Activated CD8-positive, alpha-beta memory T cell treated with anti-CD3 and anti-CD28 coated beads for 24 hours (primary cell): ENCODE measurements at regions not wholly inside any gene's neighbourhood (a gene's known extent, or its start where the extent isn't known, plus 50 kb on each side); places are given as distances from the start of the nearest gene placed in this dataset.
"Not testable (repeated sequence)": the region's sequence is repeated elsewhere in the genome, so short reads cannot be mapped to it uniquely, and the experiment has no call there.

Experiments used
- DNase-seq: peaks from one replicate; pipeline ENCODE4 v3.0.0-alpha.2; 2020

DNA sequence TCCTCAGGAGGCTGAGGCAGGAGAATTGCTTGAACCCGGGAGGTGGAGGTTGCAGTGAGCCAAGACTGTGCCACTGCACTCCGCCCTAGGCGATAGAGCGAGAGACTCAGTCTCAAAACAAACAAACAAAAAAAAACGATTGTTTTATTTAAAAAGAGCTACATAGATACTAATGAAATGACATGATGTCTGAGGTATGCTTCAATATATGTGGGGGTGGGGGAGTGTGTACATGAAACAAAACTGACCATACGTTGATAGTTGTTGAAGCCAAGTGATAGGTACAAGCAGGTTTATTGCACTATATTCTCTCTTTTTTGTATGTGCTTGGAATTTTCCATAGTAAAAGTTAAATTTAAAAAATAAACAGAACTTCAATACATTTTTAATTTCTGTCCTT lies 240.1 kb downstream of the TFAP2A start:
- no peak for DNase-seq

DNA sequence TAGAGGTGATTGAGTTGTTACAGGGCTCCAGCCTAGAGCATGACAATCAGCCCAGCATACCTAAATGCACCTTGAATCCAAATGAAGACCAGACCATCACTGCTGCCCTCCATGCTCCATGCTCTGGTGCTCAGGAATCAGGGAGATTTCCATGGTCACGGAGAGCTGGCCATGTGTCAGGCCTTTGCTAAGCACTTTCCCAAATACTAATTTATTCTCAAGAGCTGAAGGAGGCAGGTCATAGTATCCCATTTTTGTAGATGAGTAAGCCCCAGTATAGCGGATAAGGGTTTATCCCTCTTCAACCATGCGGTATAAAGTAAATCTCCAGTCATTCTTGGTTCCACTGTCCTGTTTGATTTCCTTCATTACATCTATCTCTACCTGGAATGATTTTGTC lies 240.8 kb downstream of the TFAP2A start:
- DNase-seq, result no peak

DNA sequence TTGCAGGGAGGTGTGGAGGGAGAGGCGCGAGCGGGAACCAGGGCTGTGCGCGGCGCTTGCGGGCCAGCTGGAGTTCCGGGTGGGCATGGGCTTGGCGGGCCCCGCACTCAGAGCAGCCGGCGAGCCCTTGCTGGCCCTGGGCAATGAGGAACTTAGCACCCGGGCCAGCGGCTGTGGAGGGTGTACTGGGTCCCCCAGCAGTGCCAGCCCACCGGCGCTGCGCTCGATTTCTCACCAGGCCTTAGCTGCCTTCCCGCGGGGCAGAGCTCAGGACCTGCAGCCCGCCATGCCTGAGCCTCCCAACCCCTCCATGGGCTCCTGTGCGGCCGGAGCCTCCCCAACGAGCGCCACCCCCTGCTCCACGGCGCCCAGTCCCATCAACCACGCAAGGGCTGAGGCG lies 243.2 kb downstream of the TFAP2A start:
- DNase-seq, result not testable (repeated sequence)

DNA sequence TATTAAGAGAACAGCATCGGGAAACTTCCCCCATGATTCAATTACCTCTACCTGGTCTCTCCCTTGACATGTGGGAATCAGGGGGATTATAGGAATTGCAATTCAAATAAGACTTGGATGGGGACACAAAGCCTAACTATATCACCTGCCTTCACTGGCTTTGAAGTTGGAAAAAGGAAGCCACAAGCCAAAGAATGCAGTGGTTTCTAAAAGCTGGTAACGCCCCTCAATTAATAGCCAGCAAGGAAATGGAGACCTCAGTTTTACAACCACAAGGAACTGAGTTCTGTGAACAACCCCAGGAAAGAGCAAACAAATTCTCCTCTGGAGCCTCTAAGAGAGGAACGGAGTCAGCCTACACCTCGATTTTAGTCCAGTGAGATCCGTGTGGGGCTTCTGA lies 244.1 kb downstream of the TFAP2A start:
- no peak for DNase-seq

DNA sequence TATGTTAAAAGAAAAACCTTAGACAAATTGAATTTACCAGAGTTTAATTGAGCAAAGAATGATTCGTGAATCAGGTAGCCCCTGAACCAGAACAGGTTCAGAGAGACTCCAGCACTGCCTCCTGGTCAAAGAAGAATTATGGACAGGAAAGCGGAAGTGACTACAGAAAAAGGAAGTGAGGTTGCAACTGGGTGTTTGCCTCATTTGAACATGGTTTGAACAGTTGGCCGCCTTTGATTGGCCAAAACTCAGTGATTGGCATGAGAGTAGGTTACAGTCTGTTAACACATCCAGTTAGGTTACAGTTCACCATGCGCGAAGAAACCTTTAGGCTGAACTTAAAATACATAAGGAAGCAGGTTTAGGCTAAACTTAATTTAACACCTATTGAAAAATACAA lies 248.8 kb downstream of the TFAP2A start:
- DNase-seq, result no peak

DNA sequence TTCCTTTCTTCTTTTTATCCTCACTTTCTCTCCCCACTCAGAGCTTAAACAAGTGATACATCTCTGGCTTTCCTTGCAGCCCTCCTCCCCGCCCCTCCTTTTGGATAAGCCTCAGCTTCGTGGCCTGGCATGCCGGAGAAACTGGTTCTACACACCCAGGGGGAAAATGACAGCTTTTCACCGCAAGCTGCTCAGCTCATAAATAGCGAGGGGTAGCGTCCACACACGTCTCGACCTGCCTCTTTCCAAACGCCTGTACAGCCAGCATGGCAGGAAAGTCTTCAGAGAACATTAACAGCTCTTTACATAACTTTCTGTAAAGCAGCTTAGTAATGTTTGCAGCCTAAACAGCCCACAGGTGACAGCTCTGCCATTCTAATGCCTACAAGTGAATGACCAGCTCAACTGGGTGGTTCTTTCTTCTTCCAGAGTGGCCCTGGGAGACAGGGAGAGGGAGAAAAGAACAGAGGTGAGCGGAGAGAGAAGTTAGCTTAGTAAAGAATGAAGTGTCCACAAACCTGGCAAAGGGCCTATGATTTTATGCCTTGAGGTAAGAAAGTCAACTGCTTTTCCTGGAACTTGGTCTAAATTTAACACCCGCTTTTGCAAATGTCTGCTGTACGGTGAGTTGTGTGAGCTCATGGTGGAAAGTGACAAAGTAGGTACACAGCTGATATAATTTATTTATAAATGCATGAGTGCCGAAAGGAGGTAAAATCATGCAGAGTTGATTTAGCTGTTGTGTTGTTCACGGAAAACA lies 251.5 kb downstream of the TFAP2A start:
- DNase-seq, result no peak

DNA sequence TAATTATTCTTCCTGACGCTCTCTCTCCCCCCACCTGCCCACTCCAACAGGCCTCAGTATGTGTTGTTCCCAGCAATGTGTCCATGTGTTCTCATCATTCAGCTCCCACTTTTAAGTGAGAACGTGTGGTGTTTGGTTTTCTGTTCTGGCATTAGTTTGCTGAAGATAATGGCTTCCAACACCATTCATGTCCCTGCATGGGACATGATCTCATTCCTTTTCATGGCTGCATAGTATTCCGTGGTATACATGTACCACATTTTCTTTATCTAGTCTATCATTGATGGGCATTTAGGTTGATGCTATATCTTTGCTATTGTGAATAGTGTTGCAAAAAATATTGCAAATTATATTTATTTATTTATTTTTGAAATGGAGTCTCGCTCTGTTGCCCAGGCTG lies 258.0 kb downstream of the TFAP2A start:
- DNase-seq, result no peak

DNA sequence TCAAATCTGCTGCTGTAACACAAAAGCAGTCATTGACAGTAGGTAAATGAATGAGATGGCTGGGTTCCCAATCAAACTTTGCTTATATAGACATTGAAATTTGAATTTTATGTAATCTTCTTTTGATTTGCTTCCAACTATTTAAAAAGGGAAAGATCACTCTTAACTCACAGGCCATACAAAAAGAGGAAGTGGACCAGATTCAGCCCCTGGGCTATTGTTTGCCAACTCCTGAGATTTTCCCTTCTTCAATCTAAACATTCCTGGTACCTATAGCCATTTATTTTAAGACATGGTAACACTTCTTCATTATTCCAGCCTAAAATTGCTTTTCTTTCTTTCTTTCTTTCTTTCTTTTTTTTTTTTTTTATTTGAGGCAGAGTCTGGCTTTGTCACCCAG lies 260.6 kb downstream of the TFAP2A start:
- no peak for DNase-seq

DNA sequence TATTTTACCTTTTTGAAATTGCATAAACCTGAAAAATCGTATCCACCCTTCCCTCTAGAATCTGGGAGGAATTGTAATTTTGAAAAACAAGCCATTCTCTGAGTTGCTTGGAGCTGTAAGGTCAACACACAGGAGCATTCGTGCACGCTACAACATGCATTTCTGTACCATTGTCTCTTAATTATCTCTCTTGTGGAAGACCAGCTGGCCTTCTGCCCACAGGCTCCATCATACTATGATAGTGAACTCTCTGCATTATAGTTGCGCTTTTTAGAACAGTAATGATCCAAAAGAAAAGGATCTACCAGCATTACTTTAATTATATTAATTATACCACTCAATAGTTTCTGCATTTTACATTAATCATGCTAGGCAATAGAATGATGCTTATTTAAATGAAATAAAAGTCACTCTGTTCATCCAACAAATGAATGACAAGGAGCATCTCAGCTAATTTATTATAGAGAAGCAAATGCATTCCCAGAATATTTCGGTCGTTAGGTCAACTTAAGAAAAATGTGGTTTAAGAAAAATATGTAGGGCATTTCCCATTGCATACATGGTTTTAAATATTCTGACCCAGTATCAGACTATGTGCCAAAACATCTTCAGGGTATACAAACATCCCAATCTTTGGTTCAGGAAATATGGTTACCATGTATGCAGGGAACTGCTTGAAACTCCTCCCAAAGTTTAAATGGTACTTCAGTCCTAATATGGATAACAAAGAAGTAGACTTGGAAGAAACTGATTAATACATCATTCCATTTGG lies 263.5 kb downstream of the TFAP2A start:
- no peak for DNase-seq

DNA sequence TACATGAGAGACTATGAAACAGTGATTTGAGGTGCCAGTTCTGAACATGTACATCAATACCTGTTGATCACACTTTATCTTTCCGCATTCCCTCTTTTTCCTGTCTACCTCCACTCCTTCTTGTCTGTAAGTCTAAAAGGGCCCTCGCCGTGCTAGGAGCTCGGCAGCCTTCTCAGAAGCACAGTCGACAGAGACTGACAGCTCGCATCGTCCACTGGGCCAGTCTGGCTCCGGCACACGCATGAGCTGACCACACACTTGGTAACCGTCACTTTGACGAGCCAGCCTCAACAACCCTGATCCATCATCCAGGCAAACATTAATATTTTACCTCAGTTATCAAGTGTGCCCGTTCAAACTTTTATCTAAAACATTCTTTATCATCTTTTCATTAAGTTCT lies 265.3 kb downstream of the TFAP2A start:
- DNase-seq, result no peak

DNA sequence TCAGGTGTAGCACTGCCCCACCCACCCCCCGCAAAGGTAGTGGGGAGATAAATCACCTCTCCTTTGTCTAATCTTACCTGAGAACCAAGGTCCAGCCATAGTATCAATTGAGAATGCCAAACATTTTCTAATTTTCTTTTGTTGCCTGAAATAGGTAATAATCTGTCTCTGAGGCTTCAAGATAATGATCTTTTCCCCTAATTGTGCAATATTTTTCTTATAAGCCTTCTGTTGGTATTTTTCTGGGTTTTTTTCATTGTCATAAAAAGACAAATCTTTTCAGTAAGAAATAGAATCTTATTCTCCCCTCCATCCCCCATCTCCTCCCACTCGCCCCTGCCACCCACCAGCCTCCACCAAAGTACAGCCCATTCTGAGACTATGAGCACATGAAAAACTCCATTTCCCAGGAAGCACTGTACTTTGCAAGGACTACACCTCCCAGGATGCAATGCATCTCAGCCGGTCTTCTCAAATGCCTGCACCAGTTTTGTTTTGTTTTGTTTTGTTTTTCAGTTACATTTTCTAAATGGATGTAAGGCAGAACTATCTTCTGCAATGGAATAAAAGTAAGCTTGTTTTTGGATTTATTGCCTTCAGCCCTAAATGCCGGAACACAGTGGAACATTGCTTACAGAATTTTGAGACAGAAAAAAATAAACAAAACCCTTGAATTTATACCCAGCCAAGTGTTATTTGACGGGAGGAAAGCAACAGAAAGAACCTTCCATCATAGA lies 268.0 kb downstream of the TFAP2A start:
- no peak for DNase-seq

DNA sequence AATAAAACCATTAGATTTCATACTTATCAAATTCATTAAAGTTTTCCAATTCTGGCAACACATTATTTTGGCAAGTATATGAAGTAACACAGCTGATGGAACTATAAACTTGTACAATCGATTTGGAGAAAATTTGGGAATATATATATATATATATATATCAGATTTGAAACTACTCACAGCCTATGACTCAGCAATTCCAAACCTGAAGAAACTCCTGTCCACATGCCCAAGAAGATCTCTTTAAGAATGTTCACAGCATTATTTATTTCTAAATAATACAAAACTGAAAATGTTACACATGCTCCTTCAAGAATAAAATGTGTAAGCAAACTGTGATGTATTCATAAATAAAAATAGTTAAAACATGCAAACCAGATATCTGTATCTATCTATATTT lies 270.1 kb downstream of the TFAP2A start:
- no peak for DNase-seq

DNA sequence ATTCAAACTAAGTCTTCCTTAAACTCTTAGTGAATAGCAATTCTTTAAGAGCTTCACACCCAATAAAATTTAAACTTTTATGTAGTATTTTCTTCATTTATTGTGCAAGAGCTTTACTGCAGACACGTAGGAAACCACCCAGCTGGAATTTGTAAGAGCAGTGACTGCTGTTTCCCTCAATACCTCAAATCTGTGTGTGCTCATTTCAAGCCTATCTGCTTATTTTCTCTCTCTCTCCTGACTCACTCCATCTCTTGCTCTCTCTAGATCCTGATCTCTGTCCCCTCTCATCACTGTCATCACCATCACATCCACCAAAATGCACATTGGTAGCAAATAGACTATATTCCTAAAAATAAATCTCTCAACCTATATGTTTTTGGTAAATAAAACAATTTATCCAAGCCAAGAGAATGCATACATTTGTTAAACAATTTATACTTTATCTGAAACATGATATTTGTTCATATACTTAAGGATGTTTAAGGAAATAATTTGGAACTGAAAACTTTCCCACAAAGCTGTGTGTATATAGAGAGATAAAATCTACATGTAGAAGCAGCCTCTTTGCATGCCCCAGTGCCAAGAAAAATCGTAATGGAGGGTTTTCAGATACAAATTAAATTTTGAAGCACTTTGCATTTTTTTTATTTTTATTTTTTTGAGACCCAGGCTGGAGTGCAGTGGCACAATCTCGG lies 273.0 kb downstream of the TFAP2A start:
- no peak for DNase-seq

DNA sequence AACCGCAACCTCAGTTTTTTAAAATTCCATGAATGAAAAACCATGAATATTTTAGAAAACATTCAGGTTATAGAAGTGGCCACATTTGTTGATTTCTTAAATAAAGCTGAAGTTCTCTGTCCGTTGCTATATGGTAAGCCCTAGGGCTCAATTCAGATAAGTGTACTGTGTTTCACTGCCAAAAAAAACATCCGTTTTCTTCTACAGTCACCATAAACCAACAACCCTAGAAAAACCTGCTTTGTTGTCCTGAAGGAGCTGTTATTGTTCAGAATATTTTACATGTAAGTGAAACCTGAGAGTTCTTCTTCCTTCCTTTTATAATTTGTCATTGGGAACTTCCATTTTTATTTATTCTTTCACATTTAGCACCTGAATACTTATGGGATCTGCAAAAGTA lies 274.1 kb downstream of the TFAP2A start:
- no peak for DNase-seq

DNA sequence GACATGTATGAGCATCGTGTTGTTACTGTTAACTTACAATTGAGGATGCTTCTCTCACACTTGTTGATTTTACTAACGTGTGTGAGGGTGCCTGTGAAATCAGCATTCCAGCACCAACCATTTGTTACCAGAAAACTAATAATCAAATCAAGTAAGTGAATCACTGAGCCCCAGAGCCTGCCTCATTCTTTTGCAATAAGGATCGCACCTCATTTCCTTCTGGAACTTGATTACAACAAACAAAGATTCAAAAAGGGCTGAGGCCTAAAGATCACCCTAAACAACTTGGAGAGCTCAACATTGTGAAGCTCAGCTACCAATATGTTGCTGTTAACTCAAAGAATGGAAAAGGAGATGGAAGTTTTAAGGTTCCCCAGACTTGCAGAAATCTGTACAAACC lies 274.7 kb downstream of the TFAP2A start:
- DNase-seq, result no peak

DNA sequence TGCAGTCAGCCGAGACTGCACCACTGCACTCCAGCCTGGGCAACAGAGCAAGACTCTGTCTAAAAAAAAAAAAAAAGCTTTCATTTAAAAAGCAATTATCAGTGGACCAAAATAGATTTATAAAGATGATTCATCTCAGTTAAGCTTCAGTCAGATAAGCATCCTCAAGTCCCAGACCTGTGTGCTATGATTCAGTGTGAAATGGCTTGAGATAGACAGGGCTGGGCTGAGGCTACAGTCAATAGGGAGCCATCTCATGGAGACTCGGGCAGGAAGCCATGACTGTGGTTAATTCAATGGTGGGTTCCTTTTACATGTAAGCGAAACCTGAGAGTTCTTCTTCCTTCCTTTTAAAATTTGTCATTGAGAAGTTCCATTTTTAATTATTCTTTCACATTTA lies 276.0 kb downstream of the TFAP2A start:
- no peak for DNase-seq

DNA sequence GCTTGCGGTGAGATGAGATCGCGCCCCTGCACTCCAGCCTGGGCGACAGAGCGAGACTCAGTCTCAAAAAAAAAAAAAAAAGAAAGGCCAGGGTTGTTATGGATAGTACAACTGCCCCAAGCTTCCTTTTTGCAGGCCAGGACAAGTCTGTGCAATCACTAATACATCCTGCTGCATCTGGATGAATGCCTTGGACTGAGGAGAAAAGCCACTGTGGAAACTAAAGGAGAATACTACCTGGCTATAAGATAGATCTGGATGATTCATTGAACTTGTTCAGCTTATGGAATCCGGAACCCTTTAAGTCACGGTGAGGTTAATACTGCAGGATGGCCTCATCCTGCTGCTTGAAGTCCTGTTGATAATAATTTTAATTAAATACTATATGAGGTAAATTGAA lies 278.2 kb downstream of the TFAP2A start:
- no peak for DNase-seq

DNA sequence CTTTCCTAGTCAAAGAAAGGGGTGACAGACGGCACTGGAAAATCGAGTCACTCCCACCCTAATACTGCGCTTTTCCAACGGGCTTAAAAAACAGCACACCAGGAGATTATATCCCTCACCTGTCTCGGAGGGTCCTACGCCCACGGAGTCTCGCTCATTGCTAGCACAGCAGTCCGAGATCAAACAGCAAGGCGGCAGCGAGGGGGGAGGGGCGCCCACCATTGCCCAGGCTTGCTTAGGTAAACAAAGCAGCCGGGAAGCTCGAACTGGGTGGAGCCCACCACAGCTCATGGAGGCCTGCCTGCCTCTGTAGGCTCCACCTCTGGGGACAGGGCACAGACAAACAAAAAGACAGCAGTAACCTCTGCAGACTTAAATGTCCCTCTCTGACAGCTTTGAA lies 280.7 kb downstream of the TFAP2A start:
- not testable (repeated sequence) for DNase-seq

DNA sequence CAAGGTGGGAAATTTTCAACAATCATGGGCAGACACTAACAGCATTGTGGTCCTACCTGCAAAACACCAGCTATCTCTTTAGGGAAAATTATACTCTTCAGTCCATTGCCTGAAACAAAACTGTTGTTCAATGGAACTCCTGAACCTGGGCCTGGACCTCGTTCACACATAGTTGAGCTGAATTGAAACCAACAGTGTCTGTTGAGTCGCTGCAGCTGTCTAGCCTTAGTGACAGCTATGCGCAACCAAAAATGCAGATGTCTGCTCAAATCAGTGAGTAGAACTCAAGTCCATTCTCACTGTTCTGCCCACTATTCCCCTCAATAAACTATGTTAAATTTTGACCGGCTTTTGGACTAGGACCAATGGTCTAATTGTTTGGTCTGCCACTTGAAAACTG lies 286.2 kb downstream of the TFAP2A start:
- DNase-seq, result no peak

DNA sequence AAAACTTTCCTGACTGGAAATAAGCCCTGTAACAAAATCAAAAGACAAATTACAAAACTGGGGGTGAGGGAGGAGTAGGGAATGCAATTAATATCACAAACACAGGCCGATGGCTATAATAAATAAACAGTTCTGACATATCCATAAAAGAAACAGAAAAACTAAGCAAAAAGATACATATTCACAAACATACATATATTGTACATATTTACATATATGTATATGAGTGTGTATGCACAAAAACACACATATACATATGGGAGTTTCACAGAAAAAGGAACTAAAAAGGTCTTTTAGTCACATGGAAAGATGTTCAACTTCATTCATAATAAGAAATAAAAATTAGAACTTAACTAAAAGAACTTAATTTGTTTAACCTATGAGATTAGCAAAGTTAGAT lies 292.7 kb downstream of the TFAP2A start:
- DNase-seq, result no peak

DNA sequence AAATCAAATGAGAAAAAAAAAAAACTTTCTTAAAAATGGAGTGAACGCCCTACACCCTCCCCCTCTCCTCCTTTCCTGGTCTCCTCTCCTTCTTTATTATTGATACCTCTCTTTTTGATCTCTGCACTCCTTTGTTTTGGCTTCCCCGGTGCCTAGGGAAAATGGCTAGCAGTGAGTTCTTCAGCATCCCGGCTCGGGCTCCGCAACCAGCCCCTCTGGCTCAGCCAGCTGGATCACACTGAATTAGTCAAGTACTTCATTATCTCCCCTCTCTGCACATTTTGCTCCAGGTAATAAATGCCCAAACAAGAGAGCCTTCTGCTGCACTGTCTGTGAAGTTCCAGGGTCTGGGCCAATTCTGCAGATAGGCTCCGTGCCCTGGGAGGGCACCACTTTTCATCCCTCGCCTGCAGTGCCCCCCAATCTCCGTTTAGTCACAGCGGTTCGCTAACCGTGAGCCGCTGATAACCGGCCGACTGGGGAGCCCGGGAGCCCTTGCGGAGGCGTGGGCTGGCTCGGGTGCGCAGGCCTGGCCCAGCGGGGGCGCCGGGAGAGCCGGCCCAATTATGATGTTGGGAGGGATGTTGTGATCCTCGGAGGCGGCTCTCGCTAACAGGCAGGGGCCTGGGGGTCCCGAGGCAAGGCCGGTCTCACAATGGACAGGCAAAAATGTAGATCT lies 301.9 kb downstream of the TFAP2A start:
- DNase-seq, result no peak

DNA sequence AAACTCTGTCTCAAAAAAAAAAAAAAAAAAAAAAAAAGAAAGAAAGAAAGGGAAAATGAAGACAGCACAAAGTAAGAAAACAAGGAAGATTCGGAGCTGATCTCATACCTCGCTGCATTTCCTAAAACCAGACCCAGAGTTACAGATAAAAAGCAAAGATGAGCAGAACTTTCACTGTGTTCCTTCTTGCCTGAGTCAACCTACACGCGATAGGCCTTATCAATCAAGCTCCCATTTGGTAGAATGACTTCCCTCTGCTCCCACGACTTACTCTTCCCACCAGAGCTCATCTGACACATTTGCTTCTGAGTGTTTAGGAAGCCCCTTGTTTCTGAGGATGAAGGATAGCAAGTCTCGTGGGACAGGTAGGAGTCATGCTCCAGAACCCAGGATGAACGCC lies 302.9 kb downstream of the TFAP2A start:
- DNase-seq, result no peak
